CD4-positive, alpha-beta T cell treated with Interleukin-2 at 100 ng/mL for 4 hours (primary cell): ENCODE measurements at regions not wholly inside any gene's neighbourhood (a gene's known extent, or its start where the extent isn't known, plus 50 kb on each side); places are given as distances from the start of the nearest gene placed in this dataset.

ENCODE experiments used
- DNase-seq: peaks from one replicate; pipeline ENCODE4 v3.0.0-alpha.2; 2020; ENCODE audit warnings: low spot score

GRCh38 chr18:77911971-77912605, 662.4 kb downstream of the GALR1 start:
- no peak for DNase-seq

- no peak for DNase-seq
Observed at GRCh38 chr18:77918730-77919129, 669.1 kb downstream of the GALR1 start.

GRCh38 chr18:77919923-77920322, 670.3 kb downstream of the GALR1 start:
- no peak for DNase-seq

- no peak for DNase-seq
Observed at GRCh38 chr18:77935342-77935741, 685.7 kb downstream of the GALR1 start.

- no peak for DNase-seq
Observed at GRCh38 chr18:77940566-77940965, 690.9 kb downstream of the GALR1 start.

- no peak for DNase-seq
Observed at GRCh38 chr18:77944533-77944932, 694.9 kb downstream of the GALR1 start.

GRCh38 chr18:77948567-77948966, 698.9 kb downstream of the GALR1 start:
- no peak for DNase-seq

GRCh38 chr18:77949355-77949973, 699.8 kb downstream of the GALR1 start:
- no peak for DNase-seq

- no peak for DNase-seq
Observed at GRCh38 chr18:77959248-77959647, 709.6 kb downstream of the GALR1 start.

GRCh38 chr18:77960791-77961410, 711.3 kb downstream of the GALR1 start:
- no peak for DNase-seq

- DNase-seq = no peak
Observed at GRCh38 chr18:77967071-77967470, 717.4 kb downstream of the GALR1 start.

GRCh38 chr18:77967791-77968190, 718.1 kb downstream of the GALR1 start:
- DNase-seq = no peak

GRCh38 chr18:77969972-77970371, 720.3 kb downstream of the GALR1 start:
- DNase-seq = no peak

- DNase-seq = no peak
Observed at GRCh38 chr18:77970814-77971213, 721.2 kb downstream of the GALR1 start.

- DNase-seq = no peak
Observed at GRCh38 chr18:77973745-77974144, 724.1 kb downstream of the GALR1 start.

- DNase-seq = no peak
Observed at GRCh38 chr18:77974329-77974728, 724.7 kb downstream of the GALR1 start.

GRCh38 chr18:77977331-77977730, 727.7 kb downstream of the GALR1 start:
- no peak for DNase-seq

GRCh38 chr18:77980275-77980674, 730.6 kb downstream of the GALR1 start:
- no peak for DNase-seq

- DNase-seq = no peak
Observed at GRCh38 chr18:77981874-77982273, 732.2 kb downstream of the GALR1 start.

- DNase-seq = no peak
Observed at GRCh38 chr18:77983270-77983669, 733.6 kb downstream of the GALR1 start.

GRCh38 chr18:77984178-77984577, 734.5 kb downstream of the GALR1 start:
- DNase-seq = no peak

- no peak for DNase-seq
Observed at GRCh38 chr18:77984833-77985232, 735.2 kb downstream of the GALR1 start.

- no peak for DNase-seq
Observed at GRCh38 chr18:77985526-77986281, 736.1 kb downstream of the GALR1 start.
